SU-DHL-6 (cell line): ENCODE measurements at regions not wholly inside any gene's neighbourhood (a gene's known extent, or its start where the extent isn't known, plus 50 kb on each side); places are given as distances from the start of the nearest gene placed in this dataset.

ENCODE experiments used
- H2AFZ ChIP-seq: fragments of 200-600 bp; sonication (generic); 2 replicates; pipeline ENCODE4 v1.6.1; 2014; ENCODE audit warnings: low read depth, mild to moderate bottlenecking, moderate library complexity, mixed read lengths, antibody characterized with exemption, low read length; ENCODE audit not compliant: severe bottlenecking
- H3F3A ChIP-seq: fragments of 200-600 bp; shearing (Covaris generic); 2 replicates; pipeline ENCODE4 v1.6.0; 2016; ENCODE audit warnings: antibody characterized with exemption, mild to moderate bottlenecking; ENCODE audit not compliant: insufficient read depth
- H3K27ac ChIP-seq: fragments of 200-600 bp; sonication (generic); 2 replicates; pipeline ENCODE4 v1.5.1; 2016; ENCODE audit warnings: low read depth, mild to moderate bottlenecking, low read length, moderate library complexity, mixed read lengths
- H3K27me3 ChIP-seq: fragments of 200-600 bp; sonication (generic), shearing (Covaris generic); 2 replicates; pipeline ENCODE4 v1.6.0; 2014; ENCODE audit warnings: mild to moderate bottlenecking, low read length
- H3K36me3 ChIP-seq: fragments of 200-600 bp; sonication (generic); 2 replicates; pipeline ENCODE4 v1.6.1; 2014; ENCODE audit warnings: mild to moderate bottlenecking, low read length, mixed read lengths
- H3K4me2 ChIP-seq: fragments of 300-600, 200-600 bp; shearing (Covaris generic), sonication (generic); 2 replicates; pipeline ENCODE4 v1.6.0; 2014; ENCODE audit warnings: low read length, low read depth, mild to moderate bottlenecking; ENCODE audit not compliant: poor library complexity, severe bottlenecking
- H3K4me3 ChIP-seq: fragments of 200-600 bp; sonication (generic); 2 replicates; pipeline ENCODE4 v1.5.1; 2014; ENCODE audit warnings: antibody characterized with exemption, low read length, mild to moderate bottlenecking, mixed read lengths; ENCODE audit not compliant: insufficient read depth, poor library complexity, severe bottlenecking
- H3K79me2 ChIP-seq: fragments of 200-600 bp; sonication (generic); 2 replicates; pipeline ENCODE4 v1.6.1; 2014; ENCODE audit warnings: mild to moderate bottlenecking, low read length, moderate library complexity; ENCODE audit not compliant: insufficient read depth
- H3K9ac ChIP-seq: fragments of 200-600 bp; sonication (generic); 2 replicates; pipeline ENCODE4 v1.7.0; 2014; ENCODE audit warnings: mild to moderate bottlenecking, low read length
- H3K9me2 ChIP-seq: fragments of 200-600 bp; sonication (generic); replicated peaks from 2 replicates; pipeline ENCODE4 v1.6.1; 2014; ENCODE audit warnings: low read length; ENCODE audit not compliant: insufficient read depth
- H3K9me3 ChIP-seq: fragments of 200-600 bp; sonication (generic); 2 replicates; pipeline ENCODE4 v1.6.1; 2014; ENCODE audit warnings: low read length, mixed read lengths; ENCODE audit not compliant: insufficient read depth
- H4K20me1 ChIP-seq: fragments of 200-600 bp; sonication (generic); 2 replicates; pipeline ENCODE4 v1.6.1; 2014; ENCODE audit warnings: low read depth, mild to moderate bottlenecking, antibody characterized with exemption, low read length, moderate library complexity, mixed read lengths
- EZH2phosphoT487 ChIP-seq: fragments of 200-600 bp; sonication (generic), shearing (Covaris generic); conservative IDR thresholded peaks from 2 replicates; pipeline ENCODE4 v1.6.1; 2018; ENCODE audit warnings: mild to moderate bottlenecking, antibody characterized with exemption, low read length, moderate library complexity, mixed read lengths
- TF ChIP-seq, protein P1 (sequence below): fragments of 200-600 bp; sonication (generic); IDR thresholded peaks from one replicate; pipeline ENCODE4 v1.5.1; 2017; ENCODE audit warnings: antibody characterized with exemption, mild to moderate bottlenecking, low read length, moderate library complexity; ENCODE audit not compliant: insufficient read depth, poor library complexity, severe bottlenecking

- no peaks in the 10 kb centered on the region for H3K9me3 ChIP-seq
- no peak overlapping the region for H3K9ac ChIP-seq
- H3F3A ChIP-seq, result no peaks in the 10 kb centered on the region
- H3K27me3 ChIP-seq, result no peaks in the 10 kb centered on the region
- H3K79me2 ChIP-seq, result no peaks in the 10 kb centered on the region
- TF ChIP-seq, protein P1, sequence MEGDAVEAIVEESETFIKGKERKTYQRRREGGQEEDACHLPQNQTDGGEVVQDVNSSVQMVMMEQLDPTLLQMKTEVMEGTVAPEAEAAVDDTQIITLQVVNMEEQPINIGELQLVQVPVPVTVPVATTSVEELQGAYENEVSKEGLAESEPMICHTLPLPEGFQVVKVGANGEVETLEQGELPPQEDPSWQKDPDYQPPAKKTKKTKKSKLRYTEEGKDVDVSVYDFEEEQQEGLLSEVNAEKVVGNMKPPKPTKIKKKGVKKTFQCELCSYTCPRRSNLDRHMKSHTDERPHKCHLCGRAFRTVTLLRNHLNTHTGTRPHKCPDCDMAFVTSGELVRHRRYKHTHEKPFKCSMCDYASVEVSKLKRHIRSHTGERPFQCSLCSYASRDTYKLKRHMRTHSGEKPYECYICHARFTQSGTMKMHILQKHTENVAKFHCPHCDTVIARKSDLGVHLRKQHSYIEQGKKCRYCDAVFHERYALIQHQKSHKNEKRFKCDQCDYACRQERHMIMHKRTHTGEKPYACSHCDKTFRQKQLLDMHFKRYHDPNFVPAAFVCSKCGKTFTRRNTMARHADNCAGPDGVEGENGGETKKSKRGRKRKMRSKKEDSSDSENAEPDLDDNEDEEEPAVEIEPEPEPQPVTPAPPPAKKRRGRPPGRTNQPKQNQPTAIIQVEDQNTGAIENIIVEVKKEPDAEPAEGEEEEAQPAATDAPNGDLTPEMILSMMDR, result no peak
- no peak for TF ChIP-seq EZH2phosphoT487
- no peak overlapping the region for H3K27ac ChIP-seq
- no peaks in the 10 kb centered on the region for H3K9me2 ChIP-seq
- no peak overlapping the region for H2AFZ ChIP-seq
- no peak overlapping the region for H3K4me2 ChIP-seq
- H3K36me3 ChIP-seq, result no peaks in the 10 kb centered on the region
- H3K4me3 ChIP-seq, result no peak overlapping the region
- no peaks in the 10 kb centered on the region for H4K20me1 ChIP-seq
Measured at GRCh38 chr1:98331243-98331642, 330.3 kb upstream of the SNX7 start.

DNA sequence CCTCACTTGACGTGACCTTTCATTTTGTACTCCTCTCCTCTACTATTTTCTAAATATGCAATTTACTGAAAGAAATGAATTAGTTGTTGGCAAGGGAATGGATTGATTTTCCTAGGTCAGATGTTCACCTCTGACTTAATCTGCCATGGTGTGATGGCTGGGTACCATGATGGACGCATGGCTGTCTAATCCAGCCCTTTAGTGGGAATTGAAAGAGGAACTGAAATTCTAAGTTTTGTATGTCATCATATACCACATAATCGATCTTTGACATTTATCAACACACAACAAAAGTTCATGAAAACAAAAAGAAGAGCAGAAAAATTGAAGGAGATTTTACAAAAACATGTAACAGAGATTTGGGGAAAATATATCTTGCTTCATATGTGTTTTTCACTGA, 331.3 kb upstream of the SNX7 start:
- Histone ChIP-seq H3K36me3 (no peaks in the 10 kb centered on the region), H3K4me3 (no peak overlapping the region), H3K9me3 (no peaks in the 10 kb centered on the region), H3K79me2 (no peaks in the 10 kb centered on the region), H3K27me3 (no peaks in the 10 kb centered on the region), H3K27ac (no peak overlapping the region), H3K9me2 (no peaks in the 10 kb centered on the region), H2AFZ (no peak overlapping the region), H3F3A (no peaks in the 10 kb centered on the region), H3K4me2 (no peak overlapping the region), H4K20me1 (no peaks in the 10 kb centered on the region), H3K9ac (no peak overlapping the region)
- TF ChIP-seq EZH2phosphoT487, result no peak
- TF ChIP-seq, protein P1, result no peak

DNA sequence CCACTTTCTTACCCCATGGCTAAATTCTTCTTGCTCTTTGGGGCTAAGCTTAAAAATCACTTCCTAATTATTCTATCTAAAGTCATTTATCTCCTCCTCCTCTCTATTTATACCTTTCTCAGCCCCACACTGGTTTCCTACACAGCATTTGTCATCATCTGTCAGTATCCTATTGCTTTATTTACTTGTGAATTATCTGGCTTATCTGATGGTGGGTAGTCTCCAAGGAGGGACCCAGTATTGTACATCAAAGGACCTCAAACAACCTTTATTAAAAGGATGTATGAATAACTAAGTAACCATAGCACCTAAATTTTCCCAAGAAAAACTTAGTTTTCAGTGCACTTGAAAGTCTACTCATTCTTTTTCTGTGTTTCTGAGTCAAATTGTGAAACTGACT, 332.7 kb upstream of the SNX7 start:
- Histone ChIP-seq H4K20me1 (no peaks in the 10 kb centered on the region), H3K9me3 (no peaks in the 10 kb centered on the region), H3K36me3 (no peaks in the 10 kb centered on the region), H3K9me2 (no peaks in the 10 kb centered on the region), H2AFZ (no peak overlapping the region), H3K79me2 (no peaks in the 10 kb centered on the region), H3K27ac (no peak overlapping the region), H3K9ac (no peak overlapping the region), H3F3A (no peaks in the 10 kb centered on the region), H3K4me2 (no peak overlapping the region), H3K4me3 (no peak overlapping the region), H3K27me3 (no peaks in the 10 kb centered on the region)
- TF ChIP-seq, protein P1, result no peak
- no peak for TF ChIP-seq EZH2phosphoT487

GRCh38 chr1:98327220-98327861, 334.2 kb upstream of the SNX7 start:
- H3K36me3 ChIP-seq, result no peaks in the 10 kb centered on the region
- H3K4me3 ChIP-seq, result no peak overlapping the region
- no peak overlapping the region for H3K27ac ChIP-seq
- no peak overlapping the region for H3K9ac ChIP-seq
- H3K9me3 ChIP-seq, result no peaks in the 10 kb centered on the region
- TF ChIP-seq, protein P1, result no peak
- no peak for TF ChIP-seq EZH2phosphoT487
- H2AFZ ChIP-seq, result no peak overlapping the region
- H3K79me2 ChIP-seq, result no peaks in the 10 kb centered on the region
- H3K27me3 ChIP-seq, result no peaks in the 10 kb centered on the region
- H3K9me2 ChIP-seq, result no peaks in the 10 kb centered on the region
- no peak overlapping the region for H3K4me2 ChIP-seq
- no peaks in the 10 kb centered on the region for H4K20me1 ChIP-seq
- H3F3A ChIP-seq, result no peaks in the 10 kb centered on the region
